Astrocyte (in vitro differentiated cells and primary cell): ENCODE measurements at regions not wholly inside any gene's neighbourhood (a gene's known extent, or its start where the extent isn't known, plus 50 kb on each side); places are given as distances from the start of the nearest gene placed in this dataset.

ENCODE experiments used
- DNase-seq: peaks from one replicate; pipeline ENCODE4 v3.0.0-alpha.2; 2010; ENCODE audit warnings: low read depth
- FAIRE-seq: peaks from 2 replicates; lab custom pipeline; 2011; peaks lifted over from hg19 to GRCh38; lab: Jason Lieb, UNC
- H2AFZ ChIP-seq: 2 replicates; pipeline ENCODE4 v1.6.0; 2012; ENCODE audit warnings: low read depth, low read length, inconsistent platforms
- H3K27ac ChIP-seq: 2 replicates; pipeline ENCODE4 v1.5.1; 2011; ENCODE audit warnings: low read depth, low read length, inconsistent platforms
- H3K27me3 ChIP-seq: 2 replicates; pipeline ENCODE4 v1.6.0; 2011; ENCODE audit warnings: low read length, inconsistent platforms; ENCODE audit not compliant: insufficient read depth
- H3K36me3 ChIP-seq: 2 replicates; pipeline ENCODE4 v1.5.1; 2011; ENCODE audit warnings: low read length, inconsistent platforms; ENCODE audit not compliant: insufficient read depth
- H3K4me1 ChIP-seq: 2 replicates; pipeline ENCODE4 v1.5.1; 2011; ENCODE audit warnings: low read length, inconsistent platforms; ENCODE audit not compliant: insufficient read depth
- H3K4me2 ChIP-seq: 2 replicates; pipeline ENCODE4 v1.6.0; 2012; ENCODE audit warnings: low read length, inconsistent platforms
- H3K4me3 ChIP-seq: 2 replicates; pipeline ENCODE4 v1.5.1; 2011; ENCODE audit warnings: low read depth, mild to moderate bottlenecking, low read length, inconsistent platforms; ENCODE audit not compliant: insufficient read depth
- H3K79me2 ChIP-seq: 2 replicates; pipeline ENCODE4 v1.6.0; 2012; ENCODE audit warnings: mild to moderate bottlenecking, low read length, inconsistent platforms; ENCODE audit not compliant: insufficient read depth
- H3K9ac ChIP-seq: 2 replicates; pipeline ENCODE4 v1.6.0; 2012; ENCODE audit warnings: mild to moderate bottlenecking, low read length, inconsistent platforms
- H3K9me3 ChIP-seq: 2 replicates; pipeline ENCODE4 v1.5.1; 2012; ENCODE audit warnings: low read depth, mild to moderate bottlenecking, low read length, inconsistent platforms; ENCODE audit not compliant: insufficient read depth
- H4K20me1 ChIP-seq: 2 replicates; pipeline ENCODE4 v1.6.0; 2012; ENCODE audit warnings: low read length, inconsistent platforms; ENCODE audit not compliant: insufficient read depth
- H3K27ac Mint-ChIP-seq: one replicate; pipeline ENCODE4 v1.8.0; 2021; ENCODE audit warnings: mild to moderate bottlenecking, mixed read lengths; ENCODE audit not compliant: unreplicated experiment
- H3K27me3 Mint-ChIP-seq: one replicate; pipeline ENCODE4 v1.8.0; 2021; ENCODE audit warnings: low read depth, mixed read lengths; ENCODE audit not compliant: unreplicated experiment
- H3K36me3 Mint-ChIP-seq: one replicate; pipeline ENCODE4 v1.8.0; 2021; ENCODE audit warnings: low read depth, mixed read lengths; ENCODE audit not compliant: unreplicated experiment
- H3K4me1 Mint-ChIP-seq: one replicate; pipeline ENCODE4 v1.8.0; 2021; ENCODE audit warnings: low read depth, mixed read lengths; ENCODE audit not compliant: unreplicated experiment
- H3K4me3 Mint-ChIP-seq: one replicate; pipeline ENCODE4 v1.8.0; 2021; ENCODE audit warnings: mild to moderate bottlenecking, moderate library complexity, mixed read lengths; ENCODE audit not compliant: unreplicated experiment
- H3K9me3 Mint-ChIP-seq: one replicate; pipeline ENCODE4 v1.8.0; 2021; ENCODE audit warnings: mild to moderate bottlenecking, mixed read lengths; ENCODE audit not compliant: unreplicated experiment
- CTCF ChIP-seq: IDR thresholded peaks from 2 replicates; pipeline ENCODE4 v1.5.1; 2011; ENCODE audit warnings: low read depth, mild to moderate bottlenecking, inconsistent platforms, low read length, moderate library complexity; ENCODE audit not compliant: insufficient read depth
- EZH2 ChIP-seq: IDR thresholded peaks from 2 replicates; pipeline ENCODE4 v1.6.1; 2012; ENCODE audit warnings: mild to moderate bottlenecking, low read length, inconsistent platforms; ENCODE audit not compliant: insufficient read depth

- no peak for TF ChIP-seq EZH2
- TF ChIP-seq CTCF: no peak
- H4K20me1 ChIP-seq: no peaks in the 10 kb centered on the region
- DNase-seq: no peak
- peaks cover 12% of the 10 kb centered on the region for H3K9me3 Mint-ChIP-seq
- no peak overlapping the region for H3K4me3 ChIP-seq
- H3K36me3 ChIP-seq: no peaks in the 10 kb centered on the region
- no peaks in the 10 kb centered on the region for H3K9me3 ChIP-seq
- no peak overlapping the region for H2AFZ ChIP-seq
- no peak overlapping the region for H3K27ac Mint-ChIP-seq
- H3K4me2 ChIP-seq: no peak overlapping the region
- no peak overlapping the region for H3K4me3 Mint-ChIP-seq
- no peaks in the 10 kb centered on the region for H3K27me3 ChIP-seq
- no peak for FAIRE-seq
- no peaks in the 10 kb centered on the region for H3K36me3 Mint-ChIP-seq
- H3K9ac ChIP-seq: no peak overlapping the region
- peaks cover 14% of the 10 kb centered on the region for H3K27me3 Mint-ChIP-seq
- H3K27ac ChIP-seq: no peak overlapping the region
- H3K79me2 ChIP-seq: no peaks in the 10 kb centered on the region
- H3K4me1 ChIP-seq: peaks cover 7% of the 10 kb centered on the region
- peaks cover 18% of the 10 kb centered on the region for H3K4me1 Mint-ChIP-seq
Observed at GRCh38 chr6:159446340-159446739, 246.7 kb downstream of the SOD2 start.

DNA sequence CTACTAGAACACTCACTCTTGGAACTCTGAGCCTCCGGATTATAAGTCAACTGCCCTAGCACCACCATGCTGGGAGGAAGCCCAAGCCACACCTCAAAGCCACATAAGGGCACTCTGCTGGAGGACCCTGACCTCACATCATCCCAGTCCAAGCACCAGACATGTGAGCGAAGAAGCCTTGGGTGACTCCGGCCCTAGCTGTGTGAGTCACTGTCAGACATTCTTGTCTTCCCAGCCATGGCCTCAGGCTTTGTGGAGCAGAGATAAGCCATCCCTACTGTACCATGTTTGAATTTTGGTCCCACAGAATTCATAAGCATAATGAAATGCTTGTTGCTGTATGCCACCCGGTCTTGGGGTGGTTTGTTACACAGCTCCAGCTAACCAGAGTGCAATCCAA lies 247.7 kb downstream of the SOD2 start:
- H3K9me3 Mint-ChIP-seq: peaks cover 12% of the 10 kb centered on the region

More for the DNA sequence above, 247.7 kb downstream of the SOD2 start:
- no peak overlapping the region for H3K27ac ChIP-seq
- H3K4me1 ChIP-seq: no peaks in the 10 kb centered on the region
- no peaks in the 10 kb centered on the region for H3K36me3 ChIP-seq
- H2AFZ ChIP-seq: no peak overlapping the region
- DNase-seq: no peak
- H3K9ac ChIP-seq: no peak overlapping the region
- no peaks in the 10 kb centered on the region for H4K20me1 ChIP-seq
- H3K4me3 ChIP-seq: no peak overlapping the region
- H3K4me1 Mint-ChIP-seq: peaks cover 9% of the 10 kb centered on the region
- H3K36me3 Mint-ChIP-seq: no peaks in the 10 kb centered on the region
- no peaks in the 10 kb centered on the region for H3K9me3 ChIP-seq
- H3K4me3 Mint-ChIP-seq: no peak overlapping the region
- peaks cover 14% of the 10 kb centered on the region for H3K27me3 Mint-ChIP-seq
- no peak overlapping the region for H3K27ac Mint-ChIP-seq
- H3K4me2 ChIP-seq: no peak overlapping the region
- FAIRE-seq: no peak
- H3K27me3 ChIP-seq: no peaks in the 10 kb centered on the region
- TF ChIP-seq EZH2 (no peak), CTCF (no peak)
- H3K79me2 ChIP-seq: no peaks in the 10 kb centered on the region
